NCI-H774 (cell line): ENCODE measurements at regions not wholly inside any gene's neighbourhood (a gene's known extent, or its start where the extent isn't known, plus 50 kb on each side); places are given as distances from the start of the nearest gene placed in this dataset.

Experiments
- DNase-seq: peaks from one replicate; lab custom pipeline; 2025; lab: John Stamatoyannopoulos, UW

- no peak for DNase-seq
Observed at GRCh38 chr2:82690757-82691411, 1768.2 kb downstream of the SUCLG1 start.

- no peak for DNase-seq
Observed at GRCh38 chr2:82675186-82675585, 1783.9 kb downstream of the SUCLG1 start.

- no peak for DNase-seq
Observed at GRCh38 chr2:82674652-82675051, 1784.4 kb downstream of the SUCLG1 start.

- DNase-seq = no peak
Observed at GRCh38 chr2:82667491-82667890, 1791.6 kb downstream of the SUCLG1 start.

GRCh38 chr2:82665691-82666090, 1793.4 kb downstream of the SUCLG1 start:
- DNase-seq = no peak

GRCh38 chr2:82657106-82657505, 1802.0 kb downstream of the SUCLG1 start:
- DNase-seq = no peak

- no peak for DNase-seq
Observed at GRCh38 chr2:82656420-82656819, 1802.7 kb downstream of the SUCLG1 start.

GRCh38 chr2:82652117-82652516, 1807.0 kb downstream of the SUCLG1 start:
- DNase-seq = no peak

GRCh38 chr2:82650038-82650437, 1809.0 kb downstream of the SUCLG1 start:
- no peak for DNase-seq

- DNase-seq = no peak
Observed at GRCh38 chr2:82641598-82642180, 1817.4 kb downstream of the SUCLG1 start.

GRCh38 chr2:82636402-82637020, 1822.6 kb downstream of the SUCLG1 start:
- DNase-seq = no peak

- DNase-seq = no peak
Observed at GRCh38 chr2:82599021-82599420, 1860.1 kb downstream of the SUCLG1 start.

- no peak for DNase-seq
Observed at GRCh38 chr2:82596581-82596980, 1862.5 kb downstream of the SUCLG1 start.

- DNase-seq = no peak
Observed at GRCh38 chr2:82591718-82592117, 1867.4 kb downstream of the SUCLG1 start.

- DNase-seq = no peak
Observed at GRCh38 chr2:82576656-82577055, 1882.4 kb downstream of the SUCLG1 start.

- DNase-seq = no peak
Observed at GRCh38 chr2:82539280-82539621, 1919.8 kb downstream of the SUCLG1 start.

- DNase-seq = no peak
Observed at GRCh38 chr2:82538590-82539279, 1920.3 kb downstream of the SUCLG1 start.

GRCh38 chr2:82528288-82528687, 1930.8 kb downstream of the SUCLG1 start:
- no peak for DNase-seq

GRCh38 chr2:82527124-82527523, 1932.0 kb downstream of the SUCLG1 start:
- no peak for DNase-seq

- no peak for DNase-seq
Observed at GRCh38 chr2:82526277-82526676, 1932.8 kb downstream of the SUCLG1 start.

- no peak for DNase-seq
Observed at GRCh38 chr2:82525744-82526143, 1933.3 kb downstream of the SUCLG1 start.

GRCh38 chr2:82524826-82525225, 1934.3 kb downstream of the SUCLG1 start:
- DNase-seq = no peak

- no peak for DNase-seq
Observed at GRCh38 chr2:82511894-82512293, 1947.2 kb downstream of the SUCLG1 start.
